ENCODE measurements at regions not wholly inside any gene's neighbourhood (a gene's known extent, or its start where the extent isn't known, plus 50 kb on each side); places are given as distances from the start of the nearest gene placed in this dataset.

GRCh38 chr2:134164306-134164705, 89.6 kb upstream of the MGAT5 start:
- H4K20me1 ChIP-seq (ENCODE audit: insufficient read depth), result no peaks in the 10 kb centered on the region
- CTCF ChIA-PET, result no interaction called here
- RAD21 ChIA-PET (ENCODE audit: low non-redundant PET in 1 of 2, low total read pairs in 2 of 2, uncharacterized antibody in 2 of 2, unreplicated experiment in 2 of 2), result no interaction called here
- no peaks in the 10 kb centered on the region for H3K36me3 ChIP-seq (ENCODE audit: control insufficient read depth in 1 of 2, insufficient read depth in 2 of 2, low read length in 2 of 2)
- no peaks in the 10 kb centered on the region for H3K27me3 ChIP-seq (ENCODE audit: insufficient read depth, low read length)
- intact Hi-C loops (cut with micrococcal nuclease), result no loop called here
- DNase-seq (ENCODE audit: low read depth, low spot score) (no peak), ATAC-seq (no peak)
- no peaks in the 10 kb centered on the region for H3K9me3 ChIP-seq (ENCODE audit: control insufficient read depth in 1 of 2, insufficient read depth in 1 of 2, low read depth in 1 of 2, low read length in 2 of 2)
- H3K9me2 ChIP-seq (ENCODE audit: insufficient read depth), result no peaks in the 10 kb centered on the region
- TF ChIP-seq EZH2phosphoT487 (IDR thresholded peaks at IDR 0.05; ENCODE audit: borderline replicate concordance) (no peak), ATF3 (IDR thresholded peaks at IDR 0.05) (no peak), CBX3 (IDR thresholded peaks at IDR 0.05; ENCODE audit: low read depth) (no peak)
- no peak overlapping the region for H3K27ac ChIP-seq (ENCODE audit: low read depth, low read length)
- no TSS peak for BruUV-seq (replicated peaks)
- no peak overlapping the region for H2AFZ ChIP-seq (ENCODE audit: low read depth, low read length, poor library complexity, severe bottlenecking)
- no peaks in the 10 kb centered on the region for H3K4me1 ChIP-seq (ENCODE audit: control insufficient read depth in 1 of 2, insufficient read depth in 2 of 2, low read length in 2 of 2)
- no peak overlapping the region for H3K4me2 ChIP-seq (ENCODE audit: low read length)
- H3K79me2 ChIP-seq (ENCODE audit: insufficient read depth, low read length), result peaks cover 4% of the 10 kb centered on the region; the same call in 1 of the 2 replicates
- no peak overlapping the region for H3K4me3 ChIP-seq (replicated peaks in 1 of 2; ENCODE audit: low read depth in 1 of 2, low read length in 2 of 2)
- no peak overlapping the region for H3K9ac ChIP-seq (ENCODE audit: low read length)
- POLR2A ChIA-PET, result no interaction called here

GRCh38 chr2:134167015-134167414, 86.9 kb upstream of the MGAT5 start:
- no peak overlapping the region for H3K9ac ChIP-seq (ENCODE audit: low read length)
- H3K79me2 ChIP-seq (ENCODE audit: insufficient read depth, low read length), result peaks cover 4% of the 10 kb centered on the region; the same call in 1 of the 2 replicates
- DNase-seq (ENCODE audit: low read depth, low spot score), result peak; percentile 8
- no peak overlapping the region for H3K4me3 ChIP-seq (replicated peaks in 1 of 2; ENCODE audit: low read depth in 1 of 2, low read length in 2 of 2)
- POLR2A ChIA-PET, result no interaction called here
- H3K4me1 ChIP-seq (ENCODE audit: control insufficient read depth in 1 of 2, insufficient read depth in 2 of 2, low read length in 2 of 2), result no peaks in the 10 kb centered on the region
- RAD21 ChIA-PET (ENCODE audit: low non-redundant PET in 1 of 2, low total read pairs in 2 of 2, uncharacterized antibody in 2 of 2, unreplicated experiment in 2 of 2), result no interaction called here
- H3K27me3 ChIP-seq (ENCODE audit: insufficient read depth, low read length), result no peaks in the 10 kb centered on the region
- H3K9me2 ChIP-seq (ENCODE audit: insufficient read depth), result no peaks in the 10 kb centered on the region
- no TSS peak for BruUV-seq (replicated peaks)
- H2AFZ ChIP-seq (ENCODE audit: low read depth, low read length, poor library complexity, severe bottlenecking), result no peak overlapping the region
- no peak overlapping the region for H3K27ac ChIP-seq (ENCODE audit: low read depth, low read length)
- no peak overlapping the region for H3K4me2 ChIP-seq (ENCODE audit: low read length)
- TF ChIP-seq POLR2A (IDR thresholded peaks at IDR 0.05; ENCODE audit: borderline replicate concordance, extremely low read depth, insufficient read depth, insufficient read length) (no peak), ZFX (IDR thresholded peaks at IDR 0.05) (no peak), FOSL1 (IDR thresholded peaks at IDR 0.05; ENCODE audit: low read depth) (0 out of 2 replicates have a peak, but pooled peaks have one; percentile 5)
- no peaks in the 10 kb centered on the region for H4K20me1 ChIP-seq (ENCODE audit: insufficient read depth)
- no peaks in the 10 kb centered on the region for H3K9me3 ChIP-seq (ENCODE audit: control insufficient read depth in 1 of 2, insufficient read depth in 1 of 2, low read depth in 1 of 2, low read length in 2 of 2)
- H3K36me3 ChIP-seq (ENCODE audit: control insufficient read depth in 1 of 2, insufficient read depth in 2 of 2, low read length in 2 of 2), result no peaks in the 10 kb centered on the region
- CTCF ChIA-PET, result no interaction called here
- no peak for ATAC-seq
- intact Hi-C loops (cut with micrococcal nuclease), result no loop called here
